K562 (cell line): ENCODE measurements at regions not wholly inside any gene's neighbourhood (a gene's known extent, or its start where the extent isn't known, plus 50 kb on each side); places are given as distances from the start of the nearest gene placed in this dataset.

Experiments
- ATAC-seq: fragments of 200-7000 bp; cut with Tn5 transposase; 3 replicates; pipeline ENCODE4 v1.9.1; 2020; ENCODE audit warnings: moderate library complexity
- BruUV-seq: library from RNA; stranded (reverse); fragments of 400-500 nt; replicated peaks from 2 replicates; lab custom pipeline; 2021; lab: Mats Ljungman, UMichigan
- CTCF ChIA-PET: fragments of 300-600 bp; formaldehyde crosslinking; extraction: SDS; loops from one replicate; lab custom pipeline; 2021; ENCODE audit warnings: low intra/inter-chr PET ratio; lab: Yijun Ruan, JAX
- POLR2A ChIA-PET: fragments of 300-600, 350-650 bp; sonication (Branson Sonifier 250); formaldehyde crosslinking; extraction: SDS; loops from one replicate; lab custom pipeline; 2021; ENCODE audit warnings: antibody characterized with exemption, inconsistent platforms; lab: Yijun Ruan, JAX
- DNase-seq, 4 experiments: peaks; one replicate each; pipeline versions ENCODE4 v3.0.0 to v3.0.0-alpha.2; 2011 to 2018; ENCODE audit warnings: low spot score in 3 of 4, mixed read lengths in 3 of 4; ENCODE audit errors: extremely low read depth in 1 of 4
- FAIRE-seq: peaks from 2 replicates; lab custom pipeline; 2011; peaks lifted over from hg19 to GRCh38; lab: Jason Lieb, UNC
- H2AFZ ChIP-seq: 2 replicates; pipeline ENCODE4 v1.6.0; 2011; ENCODE audit warnings: low read depth, low read length, control low read depth, inconsistent platforms
- H3K27ac ChIP-seq: fragments of 200-600 bp; 3 replicates; pipeline ENCODE4 v1.8.0; 2011; ENCODE audit warnings: low read depth, mild to moderate bottlenecking, control low read depth, inconsistent platforms, low read length, moderate library complexity, mixed read lengths; ENCODE audit errors: extremely low read depth
- H3K27me3 ChIP-seq, 2 experiments: fragments of 300-600 bp in 1 of 2; 2 replicates in 1 of 2; 3 replicates in 1 of 2; pipeline versions ENCODE4 v1.6.0 to v1.8.0; 2011; ENCODE audit warnings: inconsistent platforms in 2 of 2, low read length in 2 of 2, mild to moderate bottlenecking in 1 of 2, mixed read lengths in 1 of 2, moderate library complexity in 1 of 2; ENCODE audit not compliant: control insufficient read depth in 2 of 2, insufficient read depth in 2 of 2
- H3K36me3 ChIP-seq: fragments of 300-600 bp; 3 replicates; pipeline ENCODE4 v1.8.0; 2011; ENCODE audit warnings: mild to moderate bottlenecking, low read length, inconsistent platforms; ENCODE audit not compliant: control insufficient read depth, insufficient read depth
- H3K4me1 ChIP-seq, 2 experiments: fragments of 200-600 bp in 1 of 2; replicated peaks in 1 of 2; 2 replicates in 1 of 2; 3 replicates in 1 of 2; pipeline versions ENCODE4 v1.5.1 to v1.8.0; 2011; ENCODE audit warnings: inconsistent platforms in 2 of 2, low read length in 2 of 2, mild to moderate bottlenecking in 1 of 2, mixed read lengths in 1 of 2, moderate library complexity in 1 of 2; ENCODE audit not compliant: control insufficient read depth in 2 of 2, insufficient read depth in 2 of 2
- H3K4me2 ChIP-seq: 2 replicates; pipeline ENCODE4 v1.6.1; 2011; ENCODE audit warnings: low read length, control low read depth, inconsistent platforms, mixed read lengths; ENCODE audit not compliant: insufficient read depth
- H3K4me3 ChIP-seq: fragments of 200-600 bp; sonication (generic), shearing (Covaris generic); 2 replicates; pipeline ENCODE4 v1.5.1; 2016; ENCODE audit warnings: control low read depth, inconsistent platforms
- H3K79me2 ChIP-seq: fragments of 200-600 bp; 3 replicates; pipeline ENCODE4 v1.8.0; 2011; ENCODE audit warnings: low read length, inconsistent platforms; ENCODE audit not compliant: control insufficient read depth, insufficient read depth
- H3K9ac ChIP-seq, 2 experiments: 2 replicates each; pipeline versions ENCODE4 v1.6.0 to v1.6.1; 2011; ENCODE audit warnings: low read depth in 2 of 2, low read length in 2 of 2, control low read depth in 1 of 2, inconsistent platforms in 1 of 2, mild to moderate bottlenecking in 1 of 2, mixed read lengths in 1 of 2; ENCODE audit not compliant: insufficient read depth in 1 of 2
- H3K9me1 ChIP-seq: one replicate; pipeline ENCODE4 v1.6.0; 2011; ENCODE audit warnings: inconsistent platforms, mild to moderate bottlenecking, low read length, moderate library complexity; ENCODE audit not compliant: control insufficient read depth, insufficient read depth
- H3K9me3 ChIP-seq: replicated peaks from 2 replicates; pipeline ENCODE4 v1.5.1; 2011; ENCODE audit warnings: low read depth, low read length, inconsistent platforms; ENCODE audit not compliant: control insufficient read depth, insufficient read depth
- H4K20me1 ChIP-seq: replicated peaks from 2 replicates; pipeline ENCODE4 v1.6.1; 2011; ENCODE audit warnings: low read length, inconsistent platforms, mixed read lengths; ENCODE audit not compliant: control insufficient read depth, insufficient read depth
- ARID2 ChIP-seq: fragments of 450-650 bp; IDR thresholded peaks from 2 replicates; pipeline ENCODE4 v1.6.1; 2017; ENCODE audit warnings: antibody characterized with exemption, mild to moderate bottlenecking
- BACH1 ChIP-seq: fragments of 200-800 bp; sonication (Bioruptor generic); IDR thresholded peaks from 2 replicates; pipeline ENCODE4 v1.6.1; 2016; ENCODE audit warnings: missing genetic modification characterization, missing compliant biosample characterization
- BRD9 ChIP-seq: fragments of 450-650 bp; IDR thresholded peaks from 2 replicates; pipeline ENCODE4 v1.6.1; 2018; ENCODE audit warnings: low read depth; ENCODE audit not compliant: partially characterized antibody
- CSDE1 ChIP-seq, 2 experiments: fragments of 450-650 bp; IDR thresholded peaks; 2 replicates each; pipeline ENCODE4 v1.6.1; 2016; ENCODE audit warnings: mild to moderate bottlenecking in 1 of 2
- HLTF ChIP-seq: fragments of 450-650 bp; IDR thresholded peaks from 2 replicates; pipeline ENCODE4 v1.6.1; 2016
- HSF4 ChIP-seq: fragments of 250-450 bp; sonication (Bioruptor Pico); IDR thresholded peaks from 2 replicates; pipeline ENCODE4 v2.1.2; 2022; ENCODE audit warnings: mild to moderate bottlenecking, moderate library complexity, borderline replicate concordance
- IFI16 ChIP-seq: fragments of 250-450 bp; sonication (Bioruptor Pico); IDR thresholded peaks from 2 replicates; pipeline ENCODE4 v2.1.2; 2022; ENCODE audit warnings: mild to moderate bottlenecking, inconsistent platforms
- LCOR ChIP-seq: sonication (generic); formaldehyde crosslinking; IDR thresholded peaks from 2 replicates; pipeline ENCODE4 v1.8.0; 2022; ENCODE audit warnings: mild to moderate bottlenecking, missing genetic modification reagents
- MECOM ChIP-seq: fragments of 250-450 bp; sonication (Bioruptor Pico); IDR thresholded peaks from 2 replicates; pipeline ENCODE4 v1.8.0; 2022; ENCODE audit warnings: inconsistent platforms
- MEF2D ChIP-seq: conservative IDR thresholded peaks from 2 replicates; pipeline ENCODE4 v1.6.1; 2016; ENCODE audit warnings: low read depth, missing genetic modification characterization, missing compliant biosample characterization
- NCOA1 ChIP-seq: fragments of 450-650 bp; IDR thresholded peaks from 2 replicates; pipeline ENCODE4 v1.6.1; 2016; ENCODE audit warnings: low read depth
- NCOA2 ChIP-seq, 2 experiments: fragments of 450-650 bp; IDR thresholded peaks; 2 replicates each; pipeline ENCODE4 v1.6.1; 2018; ENCODE audit warnings: mild to moderate bottlenecking in 2 of 2, moderate library complexity in 1 of 2; ENCODE audit not compliant: partially characterized antibody in 2 of 2
- NFIC ChIP-seq: fragments of 450-650 bp; IDR thresholded peaks from 2 replicates; pipeline ENCODE4 v1.6.1; 2017; ENCODE audit warnings: mild to moderate bottlenecking, inconsistent platforms
- RFX1 ChIP-seq: fragments of 450-650 bp; IDR thresholded peaks from 2 replicates; pipeline ENCODE4 v1.6.1; 2016; ENCODE audit warnings: mild to moderate bottlenecking, moderate library complexity
- RHOXF2B ChIP-seq: fragments of 250-450 bp; sonication (Bioruptor Pico); conservative IDR thresholded peaks from 2 replicates; pipeline ENCODE4 v1.5.1; 2021
- ZNF24 ChIP-seq: fragments of 450-650 bp; IDR thresholded peaks from 2 replicates; pipeline ENCODE4 v1.6.1; 2016
- ZNF695 ChIP-seq: fragments of 450-650 bp; formaldehyde crosslinking; IDR thresholded peaks from 2 replicates; pipeline ENCODE4 v1.4.0; 2020; ENCODE audit warnings: mild to moderate bottlenecking, moderate library complexity
- WGBS: fragments of 100-300 bp; shearing (Covaris generic); methylation state at CpG from one replicate; pipeline ENCODE4 v1.1.6; 2016; ENCODE audit warnings: low coverage, mixed read lengths; ENCODE audit not compliant: insufficient coverage; ENCODE audit errors: missing lambda C conversion rate; 5-methylcytosine and 5-hydroxymethylcytosine counted together
- in situ Hi-C: fragments of 300-500 bp; cut with MboI; formaldehyde crosslinking; loops from 4 replicates; pipeline ENCODE4 v1.15.0; 2018; ENCODE audit warnings: inconsistent platforms, mixed read lengths
- intact Hi-C: fragments of 100-400 bp; cut with micrococcal nuclease; formaldehyde crosslinking; loops from 2 replicates; pipeline ENCODE4 v1.14.2; 2022
- TF ChIP-seq, protein P1 (sequence below): fragments of 450-650 bp; IDR thresholded peaks from 2 replicates; pipeline ENCODE4 v1.6.1; 2016

- FAIRE-seq (no peak), ATAC-seq (no peak), DNase-seq (no peak)
- intact Hi-C loops, result no loop called here
- H3K27me3 ChIP-seq, result no peaks in the 10 kb centered on the region
- H3K79me2 ChIP-seq, result no peaks in the 10 kb centered on the region
- H3K9ac ChIP-seq, result no peak overlapping the region
- H3K4me1 ChIP-seq, result no peaks in the 10 kb centered on the region
- in situ Hi-C loops, result no loop called here
- 0% methylated on average over 9 of the region's 9 CpGs for WGBS
- no peaks in the 10 kb centered on the region for H3K9me3 ChIP-seq
- no peak overlapping the region for H2AFZ ChIP-seq
- CTCF ChIA-PET, result no interaction called here
- no peak overlapping the region for H3K27ac ChIP-seq
- H3K9me1 ChIP-seq, result no peaks in the 10 kb centered on the region
- H4K20me1 ChIP-seq, result no peaks in the 10 kb centered on the region
- POLR2A ChIA-PET, result no interaction called here
- no TSS peak for BruUV-seq
- H3K36me3 ChIP-seq, result no peaks in the 10 kb centered on the region
- H3K4me3 ChIP-seq, result no peak overlapping the region
- TF ChIP-seq, protein P1, sequence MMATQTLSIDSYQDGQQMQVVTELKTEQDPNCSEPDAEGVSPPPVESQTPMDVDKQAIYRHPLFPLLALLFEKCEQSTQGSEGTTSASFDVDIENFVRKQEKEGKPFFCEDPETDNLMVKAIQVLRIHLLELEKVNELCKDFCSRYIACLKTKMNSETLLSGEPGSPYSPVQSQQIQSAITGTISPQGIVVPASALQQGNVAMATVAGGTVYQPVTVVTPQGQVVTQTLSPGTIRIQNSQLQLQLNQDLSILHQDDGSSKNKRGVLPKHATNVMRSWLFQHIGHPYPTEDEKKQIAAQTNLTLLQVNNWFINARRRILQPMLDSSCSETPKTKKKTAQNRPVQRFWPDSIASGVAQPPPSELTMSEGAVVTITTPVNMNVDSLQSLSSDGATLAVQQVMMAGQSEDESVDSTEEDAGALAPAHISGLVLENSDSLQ, result no peak
- TF ChIP-seq RFX1, result peak; percentile 55
- H3K4me2 ChIP-seq, result no peak overlapping the region
Measured at GRCh38 chr3:153958635-153959595, 162.3 kb upstream of the ARHGEF26 start.

- 0% methylated on average over 3 of the region's 3 CpGs for WGBS
- Histone ChIP-seq H4K20me1 (no peaks in the 10 kb centered on the region), H2AFZ (no peak overlapping the region), H3K27ac (no peak overlapping the region), H3K79me2 (no peaks in the 10 kb centered on the region), H3K4me1 (no peaks in the 10 kb centered on the region), H3K4me3 (no peak overlapping the region), H3K27me3 (no peaks in the 10 kb centered on the region), H3K9ac (no peak overlapping the region), H3K9me1 (no peaks in the 10 kb centered on the region), H3K9me3 (no peaks in the 10 kb centered on the region), H3K36me3 (no peaks in the 10 kb centered on the region), H3K4me2 (no peak overlapping the region)
- ChIA-PET CTCF (no interaction called here), POLR2A (no interaction called here)
- intact Hi-C loops (no loop called here), in situ Hi-C loops (no loop called here)
- BruUV-seq, result no TSS peak
- ATAC-seq (no peak), FAIRE-seq (no peak), DNase-seq (no peak)
- TF ChIP-seq BRD9 (no peak), IFI16 (CRISPR knock-in tag) (no peak), CSDE1 (IDR thresholded peaks at IDR 0.05) (no peak), ZNF695 (CRISPR knock-in tag) (no peak), LCOR (no peak), HSF4 (CRISPR knock-in tag) (no peak), ZNF24 (no peak), NCOA2 (IDR thresholded peaks at IDR 0.05; ENCODE audit: partially characterized antibody in 2 of 2) (no peak), NFIC (no peak), MECOM (CRISPR knock-in tag) (no peak), RHOXF2B (CRISPR knock-in tag) (no peak), NCOA1 (no peak), MEF2D (tag) (no peak), HLTF (no peak), ARID2 (no peak), BACH1 (tag) (no peak)
Measured at GRCh38 chr3:153960458-153961074, 160.6 kb upstream of the ARHGEF26 start.
